WI38 (cell line): ENCODE measurements at regions not wholly inside any gene's neighbourhood (a gene's known extent, or its start where the extent isn't known, plus 50 kb on each side); places are given as distances from the start of the nearest gene placed in this dataset.

Source experiments
- H3K4me3 ChIP-seq: 2 replicates; pipeline ENCODE4 v1.5.1; 2011; ENCODE audit warnings: low read depth, mild to moderate bottlenecking, control low read depth, low read length
- CTCF ChIP-seq: IDR thresholded peaks from 2 replicates; pipeline ENCODE4 v1.5.1; 2012; ENCODE audit warnings: low read depth, mild to moderate bottlenecking, control low read depth, low read length

- no peak overlapping the region for H3K4me3 ChIP-seq
- no peak for TF ChIP-seq CTCF
Measured at GRCh38 chr16:51591480-51591879, 440.4 kb upstream of the SALL1 start.

GRCh38 chr16:51579652-51580360 is 428.7 kb upstream of the SALL1 start:
- no peak overlapping the region for H3K4me3 ChIP-seq
- TF ChIP-seq CTCF, result no peak

GRCh38 chr16:51577621-51578303 is 426.7 kb upstream of the SALL1 start:
- H3K4me3 ChIP-seq, result no peak overlapping the region
- TF ChIP-seq CTCF, result no peak

GRCh38 chr16:51576498-51577195 is 425.6 kb upstream of the SALL1 start:
- no peak overlapping the region for H3K4me3 ChIP-seq
- TF ChIP-seq CTCF, result no peak

GRCh38 chr16:51573191-51573590 is 422.1 kb upstream of the SALL1 start:
- no peak overlapping the region for H3K4me3 ChIP-seq

GRCh38 chr16:51569203-51569931 is 418.3 kb upstream of the SALL1 start:
- TF ChIP-seq CTCF, result no peak
- H3K4me3 ChIP-seq, result no peak overlapping the region

More at GRCh38 chr16:51573191-51573590, 422.1 kb upstream of the SALL1 start:
- no peak for TF ChIP-seq CTCF

GRCh38 chr16:51567911-51568310 is 416.8 kb upstream of the SALL1 start:
- no peak for TF ChIP-seq CTCF
- H3K4me3 ChIP-seq, result no peak overlapping the region
